HEK293 (cell line): ENCODE measurements at regions not wholly inside any gene's neighbourhood (a gene's known extent, or its start where the extent isn't known, plus 50 kb on each side); places are given as distances from the start of the nearest gene placed in this dataset.

Experiments
- CTCF ChIA-PET: fragments of 350-600 bp; formaldehyde crosslinking; extraction: SDS; loops from one replicate; lab custom pipeline; 2021; ENCODE audit warnings: antibody characterized with exemption; lab: Yijun Ruan, JAX
- POLR2A ChIA-PET: fragments of 300-600 bp; formaldehyde crosslinking; extraction: SDS; loops from one replicate; lab custom pipeline; 2020; ENCODE audit warnings: antibody characterized with exemption, inconsistent platforms; lab: Yijun Ruan, JAX
- H3K27ac ChIP-seq: fragments of 200-500 bp; sonication (Bioruptor generic); 2 replicates; pipeline ENCODE4 v1.5.1; 2014; ENCODE audit warnings: low read depth, low read length, control low read depth, inconsistent platforms; ENCODE audit errors: extremely low read depth
- H3K36me3 ChIP-seq, 2 experiments: fragments of 200-500 bp in 1 of 2; sonication (Bioruptor generic) in 1 of 2; 1 replicate in 1 of 2; 2 replicates in 1 of 2; pipeline ENCODE4 v1.5.1; 2014 to 2017; ENCODE audit warnings: inconsistent platforms in 2 of 2, low read length in 2 of 2; ENCODE audit not compliant: control insufficient read depth in 2 of 2, insufficient read depth in 1 of 2
- H3K4me1 ChIP-seq: fragments of 200-500 bp; sonication (Bioruptor generic); 2 replicates; pipeline ENCODE4 v1.5.1; 2014; ENCODE audit warnings: mild to moderate bottlenecking, low read length, inconsistent platforms; ENCODE audit not compliant: control insufficient read depth, insufficient read depth
- H3K4me3 ChIP-seq: 2 replicates; pipeline ENCODE4 v1.5.1; 2011; ENCODE audit warnings: low read depth, mild to moderate bottlenecking, control low read depth, low read length, moderate library complexity
- H3K9me3 ChIP-seq: fragments of 200-500 bp; sonication (Bioruptor generic); 2 replicates; pipeline ENCODE4 v1.5.1; 2014; ENCODE audit warnings: low read depth, low read length, inconsistent platforms; ENCODE audit not compliant: control insufficient read depth, insufficient read depth
- REST ChIP-seq: fragments of 450-650 bp; formaldehyde crosslinking; IDR thresholded peaks from 2 replicates; pipeline ENCODE4 v1.5.1; 2016; ENCODE audit warnings: missing biosample characterization, missing genetic modification characterization
- SCRT2 ChIP-seq: fragments of 450-650 bp; formaldehyde crosslinking; IDR thresholded peaks from 2 replicates; pipeline ENCODE4 v1.5.1; 2016; ENCODE audit warnings: missing biosample characterization, missing genetic modification characterization
- SP2 ChIP-seq: fragments of 450-650 bp; formaldehyde crosslinking; IDR thresholded peaks from 2 replicates; pipeline ENCODE4 v1.5.1; 2016; ENCODE audit warnings: missing biosample characterization, missing genetic modification characterization
- WT1 ChIP-seq: fragments of 450-650 bp; formaldehyde crosslinking; IDR thresholded peaks from 2 replicates; pipeline ENCODE4 v1.5.1; 2016; ENCODE audit warnings: missing biosample characterization, missing genetic modification characterization
- ZBTB10 ChIP-seq: fragments of 450-650 bp; formaldehyde crosslinking; IDR thresholded peaks from 2 replicates; pipeline ENCODE4 v1.5.1; 2016; ENCODE audit warnings: missing biosample characterization, missing genetic modification characterization
- ZIC2 ChIP-seq: fragments of 450-650 bp; formaldehyde crosslinking; IDR thresholded peaks from 2 replicates; pipeline ENCODE4 v1.5.1; 2016; ENCODE audit warnings: missing biosample characterization, missing genetic modification characterization
- ZNF132 ChIP-seq: fragments of 450-650 bp; formaldehyde crosslinking; IDR thresholded peaks from 2 replicates; pipeline ENCODE4 v1.5.1; 2017; ENCODE audit warnings: missing biosample characterization, missing genetic modification characterization, borderline replicate concordance
- ZNF146 ChIP-seq: fragments of 450-650 bp; formaldehyde crosslinking; IDR thresholded peaks from 2 replicates; pipeline ENCODE4 v1.5.1; 2016; ENCODE audit warnings: missing biosample characterization, missing genetic modification characterization
- ZNF513 ChIP-seq: fragments of 450-650 bp; IDR thresholded peaks from 2 replicates; pipeline ENCODE4 v1.5.1; 2018; ENCODE audit warnings: missing biosample characterization, missing genetic modification characterization
- ZNF544 ChIP-seq: fragments of 450-650 bp; formaldehyde crosslinking; IDR thresholded peaks from 2 replicates; pipeline ENCODE4 v1.5.0; 2017; ENCODE audit warnings: missing biosample characterization, missing genetic modification characterization
- ZNF660 ChIP-seq: fragments of 450-650 bp; IDR thresholded peaks from 2 replicates; pipeline ENCODE4 v1.5.1; 2018; ENCODE audit warnings: missing biosample characterization, mild to moderate bottlenecking, missing genetic modification characterization
- ZNF677 ChIP-seq: fragments of 450-650 bp; IDR thresholded peaks from 2 replicates; pipeline ENCODE4 v1.5.0; 2018; ENCODE audit warnings: missing biosample characterization, mild to moderate bottlenecking, missing genetic modification characterization, moderate library complexity
- ZNF747 ChIP-seq: fragments of 450-650 bp; formaldehyde crosslinking; IDR thresholded peaks from 2 replicates; pipeline ENCODE4 v1.5.1; 2016; ENCODE audit warnings: missing biosample characterization, missing genetic modification characterization
- ZNF777 ChIP-seq: fragments of 450-650 bp; formaldehyde crosslinking; IDR thresholded peaks from 2 replicates; pipeline ENCODE4 v1.5.1; 2017; ENCODE audit warnings: missing biosample characterization, missing genetic modification characterization, borderline replicate concordance
- ZSCAN18 ChIP-seq: fragments of 450-650 bp; formaldehyde crosslinking; IDR thresholded peaks from 2 replicates; pipeline ENCODE4 v1.5.1; 2016; ENCODE audit warnings: missing biosample characterization, missing genetic modification characterization
- ZSCAN5A ChIP-seq: fragments of 450-650 bp; formaldehyde crosslinking; IDR thresholded peaks from 2 replicates; pipeline ENCODE4 v1.5.1; 2016; ENCODE audit warnings: missing biosample characterization, missing genetic modification characterization
- TF ChIP-seq, protein P1 (sequence below): fragments of 450-650 bp; formaldehyde crosslinking; IDR thresholded peaks from 2 replicates; pipeline ENCODE4 v1.5.1; 2016; ENCODE audit warnings: missing biosample characterization, missing genetic modification characterization

GRCh38 chr12:46089414-46090162, 99.2 kb upstream of the SCAF11 start:
- H3K27ac ChIP-seq: no peak overlapping the region
- TF ChIP-seq ZNF513 (tag by site-specific recombination) (no peak), ZSCAN18 (tag by site-specific recombination) (no peak), ZNF677 (tag by site-specific recombination) (no peak), WT1 (tag by site-specific recombination) (no peak), SP2 (tag by site-specific recombination) (no peak), ZNF544 (tag by site-specific recombination) (no peak), REST (tag by site-specific recombination) (no peak), ZNF146 (tag by site-specific recombination) (no peak), ZNF747 (no peak), ZNF132 (no peak), ZSCAN5A (tag by site-specific recombination) (no peak), ZIC2 (tag by site-specific recombination) (no peak), SCRT2 (no peak), ZBTB10 (tag by site-specific recombination) (no peak), ZNF660 (tag by site-specific recombination) (no peak), ZNF777 (tag by site-specific recombination) (no peak)
- TF ChIP-seq, protein P1, sequence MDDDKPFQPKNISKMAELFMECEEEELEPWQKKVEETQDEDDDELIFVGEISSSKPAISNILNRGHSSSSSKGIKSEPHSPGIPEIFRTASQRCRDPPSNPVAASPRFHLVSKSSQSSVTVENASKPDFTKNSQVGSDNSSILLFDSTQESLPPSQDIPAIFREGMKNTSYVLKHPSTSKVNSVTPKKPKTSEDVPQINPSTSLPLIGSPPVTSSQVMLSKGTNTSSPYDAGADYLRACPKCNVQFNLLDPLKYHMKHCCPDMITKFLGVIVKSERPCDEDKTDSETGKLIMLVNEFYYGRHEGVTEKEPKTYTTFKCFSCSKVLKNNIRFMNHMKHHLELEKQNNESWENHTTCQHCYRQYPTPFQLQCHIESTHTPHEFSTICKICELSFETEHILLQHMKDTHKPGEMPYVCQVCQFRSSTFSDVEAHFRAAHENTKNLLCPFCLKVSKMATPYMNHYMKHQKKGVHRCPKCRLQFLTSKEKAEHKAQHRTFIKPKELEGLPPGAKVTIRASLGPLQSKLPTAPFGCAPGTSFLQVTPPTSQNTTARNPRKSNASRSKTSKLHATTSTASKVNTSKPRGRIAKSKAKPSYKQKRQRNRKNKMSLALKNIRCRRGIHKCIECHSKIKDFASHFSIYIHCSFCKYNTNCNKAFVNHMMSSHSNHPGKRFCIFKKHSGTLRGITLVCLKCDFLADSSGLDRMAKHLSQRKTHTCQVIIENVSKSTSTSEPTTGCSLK (tag by site-specific recombination): no peak
- H3K4me1 ChIP-seq: no peaks in the 10 kb centered on the region
- no peaks in the 10 kb centered on the region for H3K36me3 ChIP-seq
- no peak overlapping the region for H3K4me3 ChIP-seq
- peaks cover 2% of the 10 kb centered on the region; the same call in 1 of the 2 replicates for H3K9me3 ChIP-seq
- POLR2A ChIA-PET: no interaction called here
- CTCF ChIA-PET: interaction anchor here (0.6 kb wide), 1 partner anchor 1577 kb away, joined by 4 read pairs; no protein-coding TSS in a partner anchor
